22Rv1 (cell line): ENCODE measurements at regions not wholly inside any gene's neighbourhood (a gene's known extent, or its start where the extent isn't known, plus 50 kb on each side); places are given as distances from the start of the nearest gene placed in this dataset.

Experiments used
- H3K27ac ChIP-seq: fragments of 450-650 bp; 2 replicates; pipeline ENCODE4 v1.5.1; 2017
- CTCF ChIP-seq: fragments of 450-650 bp; IDR thresholded peaks from 2 replicates; pipeline ENCODE4 v1.5.1; 2017; ENCODE audit warnings: mild to moderate bottlenecking
- ZFX ChIP-seq: fragments of 450-650 bp; IDR thresholded peaks from 2 replicates; pipeline ENCODE4 v1.6.1; 2017; ENCODE audit warnings: antibody characterized with exemption, borderline replicate concordance

DNA sequence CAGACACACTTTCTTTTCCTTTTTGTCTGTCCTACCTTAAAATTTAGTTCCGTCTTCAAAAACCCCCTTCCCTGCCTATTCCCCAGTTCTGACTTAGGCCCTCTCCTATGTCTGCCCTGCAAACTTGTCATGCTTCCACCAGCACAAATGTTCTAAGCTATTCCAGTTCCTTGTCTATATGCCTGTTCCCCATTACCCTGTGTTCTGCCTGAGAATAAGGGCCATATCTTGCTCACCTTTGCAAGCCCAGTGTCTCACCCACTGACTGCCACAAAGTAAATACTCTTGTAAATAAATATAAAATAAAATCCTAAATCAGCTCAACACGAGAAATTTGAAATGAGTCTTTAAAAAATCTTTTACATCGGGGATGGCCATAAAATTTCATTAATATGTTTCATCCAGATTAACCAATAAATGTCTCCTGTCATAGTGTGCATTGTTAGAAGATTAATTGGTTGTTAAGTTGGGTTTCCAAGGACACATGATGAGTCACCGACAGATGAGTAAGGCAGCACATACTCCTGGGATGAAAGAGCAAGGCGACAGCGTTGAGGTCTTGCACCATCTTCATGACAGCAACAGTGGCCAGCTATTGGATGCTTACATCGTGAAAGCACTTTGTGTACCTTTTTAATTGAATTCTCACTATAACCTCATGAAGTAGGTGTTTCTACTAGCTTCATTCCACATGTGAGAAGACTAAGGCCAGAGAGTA is 92.6 kb upstream of the NGF start:
- H3K27ac ChIP-seq: no peak overlapping the region
- TF ChIP-seq CTCF (no peak), ZFX (no peak)

GRCh38 chr1:115429884-115430283 is 91.8 kb upstream of the NGF start:
- no peak overlapping the region for H3K27ac ChIP-seq
- TF ChIP-seq ZFX (no peak), CTCF (no peak)

DNA sequence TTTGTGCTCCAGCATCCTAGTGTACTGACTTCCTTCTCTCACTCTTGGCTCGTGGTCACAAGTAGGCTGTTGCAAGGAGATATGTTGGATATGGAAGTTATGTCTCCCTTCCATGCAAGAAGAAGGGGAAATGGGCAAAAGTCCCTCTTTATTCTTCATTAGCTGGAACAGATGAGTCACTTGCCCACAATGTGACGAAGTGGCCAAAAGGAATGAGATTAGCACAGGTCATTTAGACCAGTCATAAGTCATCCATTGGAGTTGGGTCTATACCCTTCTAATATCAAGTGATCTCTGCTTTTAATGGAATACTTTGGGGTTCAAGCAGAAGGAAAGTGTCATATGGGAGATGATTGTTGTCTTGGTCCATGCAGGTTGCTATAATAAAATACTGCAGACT is 91.2 kb upstream of the NGF start:
- TF ChIP-seq ZFX (no peak), CTCF (no peak)
- no peak overlapping the region for H3K27ac ChIP-seq

GRCh38 chr1:115428676-115429075 is 90.6 kb upstream of the NGF start:
- TF ChIP-seq ZFX (no peak), CTCF (no peak)
- no peak overlapping the region for H3K27ac ChIP-seq

DNA sequence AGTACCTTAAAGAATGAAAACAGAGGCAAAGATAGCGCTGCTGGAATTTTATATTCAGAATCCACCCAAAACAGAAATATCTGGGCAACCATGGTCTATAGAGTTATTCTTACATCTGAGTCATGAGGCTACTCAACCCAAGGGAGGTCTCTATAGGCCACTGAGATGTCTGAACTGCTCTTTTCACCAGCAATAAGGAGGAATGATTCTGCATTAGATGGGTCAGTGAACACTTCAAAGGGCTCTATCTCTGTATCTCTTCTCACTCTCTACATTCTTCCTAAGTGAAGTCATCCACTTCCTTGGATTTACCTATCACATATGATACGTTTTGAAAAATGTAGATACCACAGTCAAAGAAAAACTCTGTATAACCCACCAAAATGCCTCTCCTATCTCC is 90.2 kb upstream of the NGF start:
- no peak overlapping the region for H3K27ac ChIP-seq
- TF ChIP-seq ZFX: no peak
- no peak for TF ChIP-seq CTCF

GRCh38 chr1:115426956-115427355 is 88.9 kb upstream of the NGF start:
- no peak overlapping the region for H3K27ac ChIP-seq
- no peak for TF ChIP-seq ZFX
- no peak for TF ChIP-seq CTCF

DNA sequence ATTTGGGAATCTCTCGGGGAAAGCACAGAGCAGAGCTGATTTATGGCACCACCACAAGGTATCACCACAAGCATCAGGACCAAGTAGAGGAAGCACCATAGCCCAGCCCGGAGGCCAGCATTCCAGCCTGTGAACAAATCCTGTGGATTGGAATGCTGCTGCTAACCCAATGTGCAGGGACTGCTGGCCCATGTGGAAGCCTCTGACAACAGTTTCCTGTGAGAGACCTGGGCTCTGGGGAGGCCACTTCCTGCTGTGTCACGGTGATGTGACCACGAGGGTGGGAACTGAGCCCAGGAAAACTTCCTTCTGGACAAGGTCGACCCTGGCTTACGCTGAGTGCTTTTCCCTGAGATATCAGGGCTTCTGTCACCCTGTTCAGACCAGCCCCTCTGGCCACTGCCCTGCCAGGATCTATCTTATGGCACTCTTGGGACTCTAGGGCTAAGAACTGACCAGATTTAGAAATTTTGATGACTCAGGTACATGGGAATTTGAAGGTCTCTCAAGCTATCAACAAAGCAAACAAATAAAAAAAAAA is 88.3 kb upstream of the NGF start:
- H3K27ac ChIP-seq: no peak overlapping the region
- TF ChIP-seq CTCF: no peak
- no peak for TF ChIP-seq ZFX
